H1 (cell line): ENCODE measurements at regions not wholly inside any gene's neighbourhood (a gene's known extent, or its start where the extent isn't known, plus 50 kb on each side); places are given as distances from the start of the nearest gene placed in this dataset.

Experiments
- FOSL1 ChIP-seq: IDR thresholded peaks from 2 replicates; pipeline ENCODE4 v1.6.1; 2011; ENCODE audit warnings: mild to moderate bottlenecking, low read depth, low read length, moderate library complexity; ENCODE audit not compliant: insufficient read depth
- HDAC6 ChIP-seq: IDR thresholded peaks from one replicate; pipeline ENCODE4 v1.7.1; 2012; ENCODE audit warnings: low read depth, mild to moderate bottlenecking, inconsistent platforms, low read length, moderate library complexity
- KDM5A ChIP-seq: fragments of 200-600 bp; IDR thresholded peaks from 2 replicates; pipeline ENCODE4 v1.7.1; 2012; ENCODE audit warnings: mild to moderate bottlenecking, low read length, inconsistent platforms, mixed read lengths
- SRF ChIP-seq: IDR thresholded peaks from 2 replicates; pipeline ENCODE4 v1.6.1; 2011; ENCODE audit warnings: mild to moderate bottlenecking, low read depth, low read length, moderate library complexity
- TAF1 ChIP-seq: IDR thresholded peaks from 2 replicates; pipeline ENCODE4 v1.6.1; 2011; ENCODE audit warnings: mild to moderate bottlenecking, low read depth, low read length

DNA sequence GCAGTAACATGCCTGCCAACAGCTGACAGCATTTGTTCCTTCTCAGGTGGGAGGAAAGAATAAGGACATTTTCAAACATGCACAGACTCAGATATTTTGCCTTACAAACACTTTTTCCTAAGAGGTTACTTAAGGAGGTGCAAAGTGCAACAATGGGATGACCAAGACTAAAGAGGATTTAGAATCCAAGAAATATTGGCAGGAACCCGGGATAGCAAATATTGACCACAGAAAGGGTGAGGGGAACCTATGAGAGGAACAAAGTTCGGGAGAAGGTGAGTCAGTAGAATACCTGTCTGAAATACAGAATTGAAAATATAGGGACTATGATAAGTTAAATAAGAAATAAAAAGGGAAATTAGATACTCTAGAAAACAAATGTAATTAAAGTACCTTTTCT is 321.9 kb upstream of the EMCN start (continued):
- TF ChIP-seq TAF1: no peak
- TF ChIP-seq FOSL1: no peak
- no peak for TF ChIP-seq SRF
- TF ChIP-seq KDM5A: no peak
- TF ChIP-seq HDAC6: no peak
